ENCODE measurements at regions not wholly inside any gene's neighbourhood (a gene's known extent, or its start where the extent isn't known, plus 50 kb on each side); places are given as distances from the start of the nearest gene placed in this dataset.

DNA sequence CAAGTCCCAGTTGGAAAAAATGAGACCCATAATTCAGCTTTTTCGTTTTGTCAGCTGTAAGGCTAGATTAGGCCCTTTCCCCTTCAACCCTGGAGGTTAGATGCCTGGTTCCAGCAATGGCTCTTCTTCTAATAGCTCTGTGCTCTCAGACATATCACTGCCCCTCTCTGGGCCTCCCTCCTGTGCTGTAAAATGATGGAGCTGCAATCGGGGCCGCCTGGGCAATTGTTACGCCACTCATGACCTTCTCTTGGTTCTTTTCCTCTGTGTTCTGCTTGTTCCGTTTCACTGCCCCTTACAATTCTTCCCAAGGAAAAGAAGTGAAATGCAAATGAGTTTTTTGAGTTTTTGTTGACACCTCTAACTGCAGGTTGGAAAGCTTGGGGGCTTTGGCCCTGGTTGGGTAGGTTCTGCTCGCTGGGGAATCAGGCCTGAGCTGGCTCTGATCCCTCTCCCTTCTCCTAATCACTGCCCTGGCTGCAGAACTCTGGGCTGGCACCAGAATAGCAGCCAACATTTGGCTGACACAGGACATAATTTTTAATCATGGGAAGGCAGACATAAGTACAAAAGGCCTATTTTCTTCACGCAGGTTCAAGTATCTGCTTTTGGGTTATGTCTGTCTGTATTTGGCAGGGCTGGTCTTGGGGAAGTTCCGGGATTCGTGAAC lies 110.9 kb downstream of the FOXD1 start:
- DNase-seq = no peak

DNA sequence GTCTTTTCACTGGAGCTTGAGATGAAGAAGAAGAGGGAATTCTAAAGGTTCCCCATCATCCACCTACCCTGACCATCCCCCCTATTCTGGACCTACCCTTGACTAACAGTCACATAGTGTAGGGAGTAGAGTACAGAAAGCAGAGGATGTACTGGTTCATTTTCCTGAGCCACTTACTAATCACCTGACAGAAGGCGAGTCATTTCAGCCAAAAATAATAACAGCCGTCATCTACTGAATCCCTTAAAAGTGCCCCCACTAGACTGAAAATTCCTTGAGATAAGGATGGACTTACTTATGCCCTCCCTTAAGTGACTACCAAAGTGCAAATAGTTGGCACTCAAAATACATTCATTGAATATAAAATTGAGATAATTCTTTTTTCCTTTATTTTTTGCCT lies 112.2 kb downstream of the FOXD1 start:
- no peak for DNase-seq

DNA sequence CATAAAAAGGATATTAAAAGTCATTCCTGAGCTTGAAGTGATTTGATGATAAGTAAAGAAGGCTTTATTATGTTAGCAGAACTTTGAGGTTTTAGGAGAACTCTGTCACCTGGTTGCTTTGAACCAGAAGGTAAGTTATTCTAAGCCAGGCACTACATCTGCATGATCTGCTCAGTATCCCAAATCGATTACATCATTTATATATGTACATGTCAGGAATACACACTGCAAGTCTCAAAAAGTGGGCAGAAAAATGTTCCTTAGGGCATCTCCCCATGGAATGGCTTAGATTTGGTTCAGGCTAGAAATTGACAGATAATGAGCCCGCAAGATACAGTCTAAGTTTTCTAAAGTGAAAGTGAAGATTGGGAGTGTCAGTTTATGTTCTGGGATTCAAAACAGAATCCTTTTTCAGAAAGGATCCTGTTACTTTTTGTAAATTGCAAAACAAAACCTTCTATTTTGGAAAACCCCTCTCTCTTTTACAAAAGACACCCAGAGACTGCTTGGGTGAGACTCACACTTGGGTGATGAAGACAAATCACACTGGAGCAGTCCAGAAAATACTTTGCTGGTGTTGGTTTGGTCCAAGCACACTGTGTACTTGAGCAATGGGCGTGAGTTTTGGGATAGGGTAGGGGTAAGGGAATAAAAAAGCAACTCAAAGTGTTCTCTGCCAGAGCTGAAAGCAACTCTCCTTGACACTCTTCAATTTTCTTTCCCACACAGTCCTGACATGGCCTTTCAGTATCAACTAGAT lies 114.5 kb downstream of the FOXD1 start:
- DNase-seq = no peak

DNA sequence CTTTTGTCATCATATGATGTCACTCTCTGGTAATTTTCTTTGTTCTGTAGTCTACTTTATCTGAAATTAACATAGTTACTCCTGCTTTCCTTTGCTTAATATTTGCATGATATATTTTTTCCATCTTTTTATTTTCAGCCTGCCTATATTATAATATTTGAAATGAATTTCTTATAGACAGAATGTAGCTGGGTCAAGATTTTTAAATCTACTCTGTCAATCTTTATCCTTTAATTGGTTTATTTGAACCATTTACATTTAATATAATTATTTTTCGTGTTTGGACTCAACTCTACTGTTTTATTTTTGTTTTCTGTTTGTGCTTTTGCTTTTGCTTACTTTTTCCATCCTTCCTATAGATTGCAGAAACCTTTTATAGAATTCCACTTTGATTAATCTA lies 118.0 kb downstream of the FOXD1 start:
- no peak for DNase-seq

DNA sequence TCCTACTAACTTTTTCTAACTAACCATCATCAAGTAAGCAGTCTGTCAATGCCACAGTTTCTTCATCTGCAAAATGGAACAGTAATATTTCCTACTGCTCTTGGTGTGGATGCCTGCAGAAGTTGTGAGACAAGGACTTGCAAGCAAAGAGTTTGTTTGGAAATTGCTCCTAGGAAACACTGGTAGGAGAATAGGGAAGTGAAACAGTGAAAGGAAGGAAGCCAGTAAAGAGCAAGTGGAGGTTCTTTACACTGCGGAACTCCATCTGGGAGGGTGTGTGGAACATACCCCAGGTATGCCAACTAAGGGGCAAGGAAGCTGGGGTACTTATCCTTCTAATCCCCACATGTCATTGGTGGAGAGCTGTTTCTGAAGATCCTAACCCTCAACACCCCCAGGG lies 119.9 kb downstream of the FOXD1 start:
- no peak for DNase-seq

DNA sequence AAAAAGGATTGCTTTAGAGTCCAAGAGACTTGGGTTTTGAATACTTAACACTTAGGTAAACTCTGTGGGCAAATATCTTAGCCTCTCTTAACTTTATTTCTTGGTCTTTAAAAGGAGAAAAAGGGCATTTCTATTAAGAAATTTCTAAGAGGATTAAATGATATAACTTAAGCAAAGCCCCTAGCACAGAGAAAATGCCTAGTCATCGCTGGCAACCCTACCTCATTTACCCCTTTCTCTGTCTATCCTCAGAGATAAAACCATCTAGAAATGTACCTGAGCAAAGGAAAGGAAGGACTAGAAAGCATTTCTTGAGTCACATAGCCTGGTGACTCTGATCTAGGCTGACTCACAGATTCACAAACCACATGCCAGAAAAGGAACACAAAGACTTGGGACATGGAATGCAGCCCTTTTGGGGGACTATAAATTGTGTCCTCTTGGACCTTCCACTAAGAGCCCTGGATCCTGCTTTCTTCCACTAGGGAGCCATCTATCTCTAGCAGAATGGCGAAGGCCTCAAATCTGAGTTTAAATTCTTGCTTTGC lies 120.6 kb downstream of the FOXD1 start:
- no peak for DNase-seq

DNA sequence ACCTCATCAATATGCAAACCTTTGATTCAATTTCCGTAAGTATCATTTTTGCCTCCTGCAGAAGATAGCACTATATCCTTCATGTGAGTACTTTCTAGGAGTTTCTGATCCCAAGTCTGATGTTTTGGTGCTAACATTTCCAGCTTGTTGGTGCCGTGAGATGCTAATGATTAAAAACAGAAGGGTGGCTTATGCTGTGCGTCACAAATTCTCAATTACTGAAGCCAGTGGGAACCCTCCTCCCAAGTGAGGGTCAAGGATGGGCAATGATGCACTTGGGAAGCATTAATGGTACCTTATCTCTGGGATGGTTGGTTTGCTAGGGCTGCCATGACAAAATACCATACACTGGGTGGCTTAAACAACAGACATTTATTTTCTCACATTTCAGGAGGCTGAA lies 123.0 kb downstream of the FOXD1 start:
- no peak for DNase-seq

DNA sequence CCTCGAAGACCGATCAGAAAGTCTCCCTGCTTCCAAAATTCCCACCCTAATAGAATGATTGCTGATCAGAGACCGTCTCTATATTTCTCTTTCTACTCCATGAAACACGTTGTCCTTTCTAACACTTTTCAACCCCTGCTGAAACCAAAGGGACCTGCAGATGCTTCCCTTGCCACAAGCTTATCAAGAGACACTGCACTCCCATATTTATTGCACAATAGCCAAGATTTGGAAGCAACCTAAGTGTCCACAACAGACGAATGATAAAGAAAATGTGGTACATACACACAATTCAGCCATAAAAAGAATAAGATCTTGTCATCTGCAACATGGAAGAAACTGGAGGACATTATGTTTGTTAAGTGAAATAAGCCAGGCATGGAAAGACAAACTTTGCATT lies 125.1 kb downstream of the FOXD1 start:
- DNase-seq = no peak

DNA sequence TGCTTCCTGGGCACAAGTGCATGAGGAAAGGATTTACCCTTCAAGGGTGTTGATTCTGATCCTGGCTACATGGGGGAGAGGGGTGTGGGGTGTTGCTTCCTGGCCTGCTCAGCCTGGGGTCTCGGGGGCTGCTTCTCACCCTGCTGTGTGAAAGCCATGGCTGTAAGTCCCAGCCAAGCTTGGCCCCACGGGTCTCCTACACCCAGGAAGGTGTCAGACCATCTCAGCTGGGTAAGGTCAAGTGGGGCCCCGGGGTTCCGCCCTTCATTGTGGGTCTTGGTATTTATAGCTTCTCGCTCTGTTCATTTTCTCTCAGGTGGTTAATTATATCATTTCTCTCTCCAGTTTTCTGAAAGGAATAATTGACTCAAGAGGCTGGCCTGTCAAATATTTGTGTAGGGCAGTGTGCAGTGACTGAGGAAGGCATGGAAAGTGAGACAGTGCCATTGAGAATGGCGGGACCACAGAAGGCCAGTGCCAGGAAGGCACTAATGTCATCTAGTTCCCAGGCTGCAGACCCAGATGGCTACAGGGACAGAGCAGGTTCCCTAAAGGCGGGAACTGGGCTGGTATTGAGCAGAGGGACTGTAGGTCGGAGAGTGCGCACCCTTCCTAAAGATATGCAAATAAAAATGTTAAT lies 126.0 kb downstream of the FOXD1 start:
- no peak for DNase-seq

DNA sequence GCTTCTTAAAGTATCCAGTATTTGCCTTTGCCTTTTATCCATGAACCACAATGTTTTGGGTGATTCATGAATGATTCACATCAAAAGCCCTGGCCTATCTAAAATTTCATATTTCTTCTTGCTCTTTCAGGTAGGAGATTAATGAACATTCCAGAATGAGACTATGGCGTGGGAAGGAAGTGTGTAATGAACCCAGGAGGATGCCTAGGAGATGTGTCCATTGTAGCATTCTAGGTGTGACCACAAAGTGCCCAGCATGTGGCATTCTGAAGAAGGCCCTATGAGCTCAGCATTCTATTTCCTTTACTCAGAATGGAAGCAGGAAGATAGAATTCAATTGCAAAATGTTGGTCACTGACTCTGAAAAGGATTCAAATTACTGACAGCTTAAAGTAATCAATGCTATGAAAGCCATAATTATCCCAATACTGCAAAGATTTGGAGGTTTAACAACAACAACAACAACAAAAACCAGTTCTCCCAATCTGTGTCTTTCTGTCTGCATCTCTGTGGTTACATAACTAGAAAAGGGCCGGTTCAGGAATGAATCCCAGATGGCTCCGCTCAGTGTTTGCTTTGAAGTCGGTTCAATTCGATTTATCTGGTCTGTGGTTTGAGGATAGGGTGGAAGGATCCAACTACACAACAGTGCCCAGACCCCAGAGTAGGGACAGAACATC lies 126.7 kb downstream of the FOXD1 start:
- DNase-seq = no peak

DNA sequence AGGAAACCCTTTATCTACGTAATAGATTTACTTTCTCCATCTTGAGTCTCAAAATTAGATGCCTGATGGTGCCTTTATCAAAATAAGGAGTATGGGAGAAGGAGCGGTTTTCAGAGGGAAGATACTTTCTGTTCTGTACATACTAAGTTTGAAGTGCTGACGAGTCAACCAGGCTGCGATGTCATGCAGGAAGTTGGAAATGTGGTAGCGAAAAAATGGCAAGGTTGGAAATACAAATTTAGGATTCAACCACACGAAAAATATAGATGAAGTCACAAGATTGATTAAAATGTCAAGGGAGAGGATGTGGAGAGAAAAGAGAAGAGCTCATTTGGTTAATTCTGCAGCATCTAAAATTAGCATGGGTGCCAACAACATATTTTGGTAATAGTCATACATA lies 129.5 kb downstream of the FOXD1 start:
- DNase-seq = no peak

DNA sequence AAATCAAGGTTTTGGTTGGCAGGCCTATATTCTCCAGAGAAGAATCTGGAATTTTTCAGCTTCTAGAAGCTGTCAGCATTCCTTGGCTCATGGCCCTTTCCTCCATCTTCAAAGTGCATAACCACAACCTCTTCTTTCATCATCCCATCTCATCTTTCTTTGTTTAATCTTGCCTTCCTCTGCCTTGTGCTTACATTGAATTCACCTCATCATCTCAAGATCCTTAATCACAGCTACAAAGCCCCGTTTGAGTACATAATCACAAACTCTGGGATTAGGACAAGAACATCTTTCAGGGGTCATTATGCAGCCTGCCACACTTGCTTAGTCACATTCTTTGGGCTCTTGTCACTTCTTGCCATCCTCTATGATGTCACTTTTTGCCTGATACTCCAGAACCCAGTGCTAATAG lies 130.3 kb downstream of the FOXD1 start:
- DNase-seq = no peak

DNA sequence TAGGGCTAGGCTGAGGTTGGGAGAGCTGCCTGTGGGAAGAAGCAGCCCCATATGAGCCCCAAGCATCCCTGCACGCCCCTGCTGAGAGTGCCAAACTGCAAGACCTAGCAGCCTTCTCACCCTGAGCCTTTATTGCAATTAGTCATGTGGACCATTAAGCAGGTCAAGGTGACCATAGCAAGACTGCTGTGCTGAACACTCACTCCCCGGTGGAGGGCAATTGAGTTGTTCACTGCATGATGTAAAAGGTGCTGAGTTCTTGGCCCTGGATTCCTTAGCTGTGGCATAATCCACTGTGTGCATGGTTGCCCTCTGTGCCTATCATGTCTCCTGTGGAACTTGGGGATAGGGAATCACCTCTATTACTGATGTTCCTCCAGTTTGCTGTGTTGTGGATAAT lies 131.1 kb downstream of the FOXD1 start:
- no peak for DNase-seq

DNA sequence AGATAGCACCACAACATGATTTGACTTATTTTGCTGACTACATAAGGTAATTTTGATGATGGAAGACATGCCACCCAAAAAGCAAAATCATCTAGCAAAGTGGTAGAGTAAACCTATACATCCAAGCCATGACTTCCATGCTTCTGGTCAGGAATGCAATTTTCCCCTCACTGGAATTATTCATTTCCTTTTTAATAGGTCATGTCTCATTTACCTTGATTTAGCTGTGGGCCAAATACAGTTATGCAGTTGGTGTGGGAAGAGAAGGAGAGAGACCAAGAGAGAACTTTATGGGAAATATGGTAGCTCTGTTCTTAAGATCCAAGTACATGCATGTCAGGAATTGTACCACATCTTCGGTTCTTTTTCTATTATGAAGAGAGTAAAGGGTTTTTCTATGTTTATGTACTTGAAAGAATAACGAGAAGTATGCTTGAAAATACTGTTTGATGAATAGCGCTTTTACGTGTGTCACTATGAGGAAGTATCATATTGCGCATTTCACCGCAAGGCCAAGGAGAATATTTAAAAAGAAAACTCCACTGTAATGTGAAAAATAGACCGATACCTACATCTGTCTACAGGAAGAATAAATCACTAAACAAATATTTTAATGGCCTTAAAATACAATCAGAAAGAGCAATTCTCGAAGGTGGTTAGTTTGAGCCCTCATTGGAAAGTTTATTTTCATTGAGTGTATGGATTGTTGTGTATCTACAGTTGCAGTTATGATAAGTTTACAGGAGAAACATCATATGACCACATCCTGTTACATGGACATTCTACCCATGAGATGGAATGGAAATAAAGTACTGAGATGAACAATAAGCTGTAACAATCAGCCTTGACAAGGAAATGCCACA lies 134.0 kb downstream of the FOXD1 start:
- no peak for DNase-seq

DNA sequence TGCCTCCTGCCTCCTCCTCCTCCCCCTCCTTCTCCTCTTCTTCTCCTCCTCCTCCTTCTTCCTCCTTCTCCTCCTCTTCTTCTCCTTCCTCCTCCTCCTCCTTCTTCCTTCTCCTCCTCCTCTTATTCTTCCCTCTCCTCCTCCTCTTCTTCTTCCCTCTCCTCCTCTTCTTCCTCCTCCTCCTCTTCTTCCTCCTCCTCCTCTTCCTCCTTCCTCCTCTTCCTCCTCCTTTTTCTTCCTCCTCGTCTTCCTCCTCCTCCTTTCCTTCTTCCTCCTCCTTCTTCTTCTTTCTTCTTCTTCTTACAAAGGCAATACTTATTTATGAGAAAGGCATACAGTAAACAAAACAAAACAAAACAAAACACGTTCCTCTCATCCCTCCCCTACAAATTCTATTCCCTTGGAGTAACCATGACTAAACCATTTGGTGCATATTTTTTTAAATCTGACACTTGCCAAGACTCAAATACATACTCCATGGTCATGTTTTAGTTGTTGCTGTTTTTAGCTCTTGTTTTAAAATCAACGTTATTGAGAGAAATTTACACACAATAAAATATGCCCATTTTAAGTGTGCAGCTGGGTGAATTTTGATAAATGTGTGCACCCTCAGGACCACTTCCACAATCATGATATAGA lies 135.6 kb downstream of the FOXD1 start:
- DNase-seq = no peak

DNA sequence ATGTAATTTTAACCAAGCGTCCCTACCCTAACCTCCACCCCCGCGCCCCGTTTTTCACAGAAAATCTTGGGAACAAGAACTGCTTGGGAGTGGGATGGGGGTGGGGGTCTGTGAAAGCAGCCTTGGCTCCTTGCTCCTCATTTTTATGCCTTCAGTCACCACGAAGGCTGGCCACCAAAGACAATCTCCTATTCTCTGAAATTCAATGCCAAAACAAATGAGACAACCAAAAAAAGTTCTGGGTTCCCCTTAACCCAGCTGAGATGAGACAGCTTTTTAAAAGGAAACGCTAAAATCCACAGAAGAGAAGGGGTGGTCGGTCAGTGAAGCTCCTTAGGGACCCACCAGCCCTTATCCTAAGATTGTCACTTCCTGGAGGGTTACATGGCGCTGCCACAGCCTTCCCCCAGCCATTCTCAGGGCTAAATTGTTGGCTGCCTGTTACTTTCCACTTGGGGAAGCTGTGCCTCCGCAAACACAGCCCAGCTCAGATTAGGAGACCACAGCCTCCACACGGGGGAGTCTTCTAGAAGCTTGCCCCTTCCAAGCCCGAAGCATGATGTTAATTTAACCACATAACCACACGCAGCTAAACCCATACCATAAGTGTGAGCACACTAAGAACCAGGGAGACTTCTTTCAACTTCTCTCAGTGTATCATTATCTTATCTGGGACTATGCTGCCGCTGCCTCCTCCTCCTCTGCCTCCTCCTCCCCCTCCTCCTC lies 136.3 kb downstream of the FOXD1 start:
- DNase-seq = no peak

DNA sequence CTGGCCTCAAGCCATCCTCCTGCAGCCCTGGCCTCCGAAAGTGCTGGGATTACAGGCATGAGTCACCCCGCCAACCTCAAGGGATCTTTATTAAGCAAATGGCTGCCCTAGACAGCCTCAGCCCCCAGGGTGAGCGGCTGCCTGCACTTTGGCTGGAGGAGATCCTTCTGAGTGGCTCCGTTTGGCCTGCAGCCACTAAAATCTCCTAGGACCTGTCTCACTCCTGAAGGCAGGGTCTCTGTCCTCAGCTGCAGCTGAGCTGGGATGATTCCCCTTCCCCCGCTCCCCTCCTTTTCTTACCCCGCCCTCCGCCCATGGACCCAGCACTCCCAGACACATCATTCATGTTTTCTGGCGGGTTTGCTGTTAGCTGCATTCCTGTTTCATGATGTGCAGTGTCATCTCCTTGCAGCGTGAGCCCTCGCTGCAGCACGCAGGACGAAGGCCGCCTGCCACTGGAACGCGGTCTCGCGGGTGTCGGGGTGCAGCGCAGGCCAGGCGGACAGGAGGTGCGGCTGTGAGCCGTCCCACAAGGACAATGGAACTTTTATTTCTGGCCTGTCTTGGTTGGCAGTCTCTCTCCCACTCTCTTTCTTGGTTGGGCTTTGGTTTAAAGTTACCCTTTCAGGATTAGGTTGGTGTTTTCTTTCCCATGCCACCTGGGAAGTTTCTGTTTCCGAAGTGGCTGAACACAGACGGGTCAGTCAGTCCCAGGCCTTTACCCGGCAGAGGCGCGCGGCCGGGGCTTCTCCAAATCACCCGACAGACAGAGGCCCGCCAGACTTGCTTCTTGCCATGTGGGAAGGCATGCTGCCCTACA lies 137.1 kb downstream of the FOXD1 start:
- no peak for DNase-seq

DNA sequence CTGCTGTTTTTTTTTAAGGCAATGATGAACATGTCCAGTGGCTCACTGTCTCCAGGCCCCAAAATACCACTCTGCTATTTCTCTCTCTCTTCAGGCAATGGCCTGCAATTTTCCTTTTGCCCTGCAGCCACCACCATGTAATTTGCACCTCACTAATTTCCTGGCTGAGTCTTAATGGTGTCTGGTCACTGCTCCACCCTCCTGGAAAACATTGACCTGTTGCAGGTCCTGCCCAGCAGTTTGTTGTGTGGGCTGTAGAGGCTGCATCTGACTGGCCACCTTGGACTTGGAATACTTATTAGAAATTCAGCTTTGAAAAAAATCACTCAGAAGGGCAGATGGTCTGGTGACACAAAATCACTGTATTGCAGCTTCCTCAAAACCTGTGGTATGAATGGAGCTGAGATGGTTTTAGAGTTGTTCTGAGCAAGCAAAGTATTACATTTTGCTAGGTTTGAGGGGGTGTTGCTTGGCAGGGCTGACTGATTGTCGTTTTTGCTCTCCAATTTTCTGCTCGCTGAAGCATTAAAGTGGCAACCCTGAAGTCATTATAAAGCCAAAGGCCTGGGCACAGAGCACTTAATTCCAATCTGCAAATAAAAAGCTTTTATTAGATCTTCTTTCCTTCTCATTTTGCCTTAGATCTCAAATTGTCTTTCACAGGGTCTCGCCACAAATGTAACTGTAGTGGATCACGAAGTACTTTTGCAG lies 134.8 kb downstream of the TMEM174 start:
- peak; percentile 25 to 57 for DNase-seq

DNA sequence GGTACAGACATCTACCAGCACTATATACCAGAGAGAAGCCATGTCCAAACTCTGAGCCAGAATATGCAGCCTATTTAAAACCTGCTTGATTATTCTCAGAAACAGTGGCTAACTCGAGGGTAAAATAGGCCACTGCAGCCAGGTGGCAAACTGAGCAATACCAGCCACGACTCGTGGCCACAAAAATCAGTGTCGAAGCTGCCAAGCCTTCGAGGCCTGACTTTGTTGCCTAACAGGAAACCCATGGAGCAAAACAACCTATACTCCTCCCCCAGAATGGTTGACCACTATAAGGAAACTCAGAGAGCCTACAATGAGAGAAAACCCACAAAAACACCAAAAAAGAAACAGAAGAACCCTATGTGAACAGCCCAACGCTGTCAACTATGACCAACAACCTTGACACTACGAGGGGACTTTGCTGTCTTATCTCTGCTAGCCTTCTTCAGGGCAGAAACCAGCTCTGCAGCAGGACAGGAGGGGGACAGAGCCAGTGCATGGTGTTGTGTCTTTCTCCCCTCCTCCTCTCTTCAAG lies 133.8 kb downstream of the TMEM174 start:
- DNase-seq = no peak

Data from NCI-H187 (cell line).